Peyer's patch (tissue), 4 donors: ENCODE measurements at regions not wholly inside any gene's neighbourhood (a gene's known extent, or its start where the extent isn't known, plus 50 kb on each side); places are given as distances from the start of the nearest gene placed in this dataset.

Experiments
- POLR2A ChIP-seq, 2 donors: fragments of 450-650 bp; IDR thresholded peaks; one replicate each; pipeline ENCODE4 v1.5.1; 2017; ENCODE audit warnings: antibody characterized with exemption in 2 of 2, mild to moderate bottlenecking in 2 of 2, moderate library complexity in 2 of 2
- TF ChIP-seq, protein P1 (sequence below), 6 experiments: fragments of 450-650 bp in 4 of 6; fragments of 200-600 bp in 2 of 6; sonication (generic) in 1 of 6; IDR thresholded peaks; one replicate each; pipeline ENCODE4 v1.5.1; 2017 to 2019; ENCODE audit warnings: antibody characterized with exemption in 6 of 6, mild to moderate bottlenecking in 3 of 6, moderate library complexity in 1 of 6

DNA sequence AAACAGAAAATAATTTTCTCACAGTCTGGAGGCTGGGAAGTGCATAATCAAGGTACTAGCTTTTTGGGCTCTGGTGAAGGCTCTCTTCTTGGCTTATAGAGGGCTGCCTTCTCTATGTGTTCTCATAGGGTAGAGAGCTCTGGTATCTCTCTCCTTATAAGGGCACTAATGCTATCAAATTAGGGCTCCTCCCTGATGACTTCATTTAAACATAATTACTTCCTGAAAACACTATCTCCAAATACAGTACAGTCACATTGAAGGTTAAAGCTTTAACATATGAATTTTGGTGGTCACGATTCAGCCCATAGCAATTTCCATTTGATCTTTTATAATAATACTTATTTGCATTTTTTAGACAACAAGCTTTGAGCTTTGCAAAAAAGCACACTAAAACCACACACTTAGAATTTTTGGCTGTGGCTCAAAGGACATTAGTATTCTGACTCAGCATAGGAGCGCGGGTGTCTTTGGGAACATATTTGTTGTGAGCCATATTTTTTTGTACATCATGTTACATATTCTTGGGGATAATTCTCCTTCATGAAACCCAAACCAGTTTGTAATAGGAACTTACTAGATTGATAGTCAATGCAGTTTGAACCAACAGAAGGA is 808.1 kb upstream of the FBXO33 start:
- TF ChIP-seq, protein P1, sequence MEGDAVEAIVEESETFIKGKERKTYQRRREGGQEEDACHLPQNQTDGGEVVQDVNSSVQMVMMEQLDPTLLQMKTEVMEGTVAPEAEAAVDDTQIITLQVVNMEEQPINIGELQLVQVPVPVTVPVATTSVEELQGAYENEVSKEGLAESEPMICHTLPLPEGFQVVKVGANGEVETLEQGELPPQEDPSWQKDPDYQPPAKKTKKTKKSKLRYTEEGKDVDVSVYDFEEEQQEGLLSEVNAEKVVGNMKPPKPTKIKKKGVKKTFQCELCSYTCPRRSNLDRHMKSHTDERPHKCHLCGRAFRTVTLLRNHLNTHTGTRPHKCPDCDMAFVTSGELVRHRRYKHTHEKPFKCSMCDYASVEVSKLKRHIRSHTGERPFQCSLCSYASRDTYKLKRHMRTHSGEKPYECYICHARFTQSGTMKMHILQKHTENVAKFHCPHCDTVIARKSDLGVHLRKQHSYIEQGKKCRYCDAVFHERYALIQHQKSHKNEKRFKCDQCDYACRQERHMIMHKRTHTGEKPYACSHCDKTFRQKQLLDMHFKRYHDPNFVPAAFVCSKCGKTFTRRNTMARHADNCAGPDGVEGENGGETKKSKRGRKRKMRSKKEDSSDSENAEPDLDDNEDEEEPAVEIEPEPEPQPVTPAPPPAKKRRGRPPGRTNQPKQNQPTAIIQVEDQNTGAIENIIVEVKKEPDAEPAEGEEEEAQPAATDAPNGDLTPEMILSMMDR (IDR thresholded peaks at IDR 0.05) = no peak
- no peak for TF ChIP-seq POLR2A (IDR thresholded peaks at IDR 0.05)
